Astrocyte (in vitro differentiated cells and primary cell): ENCODE measurements at regions not wholly inside any gene's neighbourhood (a gene's known extent, or its start where the extent isn't known, plus 50 kb on each side); places are given as distances from the start of the nearest gene placed in this dataset.

Experiments
- CTCF ChIP-seq: IDR thresholded peaks from 2 replicates; pipeline ENCODE4 v1.5.1; 2011; ENCODE audit warnings: low read depth, mild to moderate bottlenecking, inconsistent platforms, low read length, moderate library complexity; ENCODE audit not compliant: insufficient read depth
- EZH2 ChIP-seq: IDR thresholded peaks from 2 replicates; pipeline ENCODE4 v1.6.1; 2012; ENCODE audit warnings: mild to moderate bottlenecking, low read length, inconsistent platforms; ENCODE audit not compliant: insufficient read depth

GRCh38 chr9:30609713-30610112, 1774.7 kb upstream of the ACO1 start:
- TF ChIP-seq CTCF (no peak), EZH2 (no peak)
